ENCODE measurements at regions not wholly inside any gene's neighbourhood (a gene's known extent, or its start where the extent isn't known, plus 50 kb on each side); places are given as distances from the start of the nearest gene placed in this dataset.

GRCh38 chr6:14280766-14281293, 163.3 kb downstream of the CD83 start:
- H3K4me3 ChIP-seq, result no peak overlapping the region
- H3K9ac ChIP-seq (ENCODE audit: insufficient read depth in 1 of 2, low read length in 2 of 2), result no peak overlapping the region
- DNase-seq (no peak), ATAC-seq (ENCODE audit: insufficient read depth, low FRiP score) (no peak)
- H3K9me3 ChIP-seq (ENCODE audit: control insufficient read depth in 4 of 4, insufficient read depth in 3 of 4, low read length in 3 of 4), result peaks cover 0 to 4% (median 1%) of the 10 kb centered on the region in 4 donors
- H3K36me3 ChIP-seq (ENCODE audit: control insufficient read depth in 4 of 4, insufficient read depth in 4 of 4, low read length in 4 of 4), result no peaks in the 10 kb centered on the region
- no peak overlapping the region for H3K27ac ChIP-seq (ENCODE audit: low read depth in 1 of 2, low read length in 1 of 2)
- no peaks in the 10 kb centered on the region for H3K27me3 ChIP-seq (ENCODE audit: control insufficient read depth in 3 of 3, insufficient read depth in 3 of 3, low read length in 2 of 3)
- WGBS, 2 donors, result 95 to 96% methylated on average over 17 of the region's 17 CpGs
- peaks cover 0 to 6% (median 3%) of the 10 kb centered on the region in 5 donors for H3K4me1 ChIP-seq (ENCODE audit: control insufficient read depth in 5 of 5, insufficient read depth in 5 of 5, low read length in 5 of 5)
- no peak for TF ChIP-seq CTCF (IDR thresholded peaks at IDR 0.05; ENCODE audit: control extremely low read depth, extremely low read depth)

GRCh38 chr6:14281811-14282660, 164.5 kb downstream of the CD83 start:
- no peaks in the 10 kb centered on the region for H3K36me3 ChIP-seq (ENCODE audit: control insufficient read depth in 4 of 4, insufficient read depth in 4 of 4, low read length in 4 of 4)
- no peak overlapping the region for H3K9ac ChIP-seq (ENCODE audit: insufficient read depth in 1 of 2, low read length in 2 of 2)
- 93% methylated on average over 25 of the region's 25 CpGs for WGBS, 2 donors
- TF ChIP-seq CTCF (IDR thresholded peaks at IDR 0.05; ENCODE audit: control extremely low read depth, extremely low read depth), result no peak
- no peak overlapping the region for H3K4me3 ChIP-seq
- no peaks in the 10 kb centered on the region for H3K4me1 ChIP-seq (ENCODE audit: control insufficient read depth in 5 of 5, insufficient read depth in 5 of 5, low read length in 5 of 5)
- no peak for DNase-seq
- peaks cover 0 to 4% (median 1%) of the 10 kb centered on the region in 4 donors for H3K9me3 ChIP-seq (ENCODE audit: control insufficient read depth in 4 of 4, insufficient read depth in 3 of 4, low read length in 3 of 4)
- H3K27ac ChIP-seq (ENCODE audit: low read depth in 1 of 2, low read length in 1 of 2), result no peak overlapping the region
- no peaks in the 10 kb centered on the region for H3K27me3 ChIP-seq (ENCODE audit: control insufficient read depth in 3 of 3, insufficient read depth in 3 of 3, low read length in 2 of 3)
- ATAC-seq (ENCODE audit: insufficient read depth, low FRiP score), result no peak

- H3K27me3 ChIP-seq (ENCODE audit: control insufficient read depth in 3 of 3, insufficient read depth in 3 of 3, low read length in 2 of 3), result no peaks in the 10 kb centered on the region
- H3K4me3 ChIP-seq, result no peak overlapping the region
- no peak overlapping the region for H3K9ac ChIP-seq (ENCODE audit: insufficient read depth in 1 of 2, low read length in 2 of 2)
- ATAC-seq (ENCODE audit: insufficient read depth, low FRiP score) (no peak), DNase-seq (no peak)
- H3K36me3 ChIP-seq (ENCODE audit: control insufficient read depth in 4 of 4, insufficient read depth in 4 of 4, low read length in 4 of 4), result no peaks in the 10 kb centered on the region
- 85 to 86% methylated on average over 10 of the region's 10 CpGs for WGBS, 2 donors
- peaks cover 0 to 4% (median 1%) of the 10 kb centered on the region in 4 donors for H3K9me3 ChIP-seq (ENCODE audit: control insufficient read depth in 4 of 4, insufficient read depth in 3 of 4, low read length in 3 of 4)
- TF ChIP-seq CTCF (IDR thresholded peaks at IDR 0.05; ENCODE audit: control extremely low read depth, extremely low read depth), result no peak
- no peak overlapping the region for H3K27ac ChIP-seq (ENCODE audit: low read depth in 1 of 2, low read length in 1 of 2)
- no peaks in the 10 kb centered on the region for H3K4me1 ChIP-seq (ENCODE audit: control insufficient read depth in 5 of 5, insufficient read depth in 5 of 5, low read length in 5 of 5)
Observed at GRCh38 chr6:14282854-14283505, 165.4 kb downstream of the CD83 start.
